Kidney epithelial cell (primary cell): ENCODE measurements at regions not wholly inside any gene's neighbourhood (a gene's known extent, or its start where the extent isn't known, plus 50 kb on each side); places are given as distances from the start of the nearest gene placed in this dataset.

Experiments used
- DNase-seq: peaks from one replicate; pipeline ENCODE4 v3.0.0-alpha.2; 2010; ENCODE audit warnings: low read depth
- H3K27me3 ChIP-seq: 2 replicates; pipeline ENCODE4 v1.6.0; 2011; ENCODE audit warnings: low read length; ENCODE audit not compliant: control insufficient read depth, insufficient read depth
- H3K36me3 ChIP-seq: 2 replicates; pipeline ENCODE4 v1.5.1; 2011; ENCODE audit warnings: low read length; ENCODE audit not compliant: control insufficient read depth, insufficient read depth
- H3K4me3 ChIP-seq: 2 replicates; pipeline ENCODE4 v1.5.1; 2011; ENCODE audit warnings: low read depth, mild to moderate bottlenecking, control low read depth, low read length
- TF ChIP-seq, protein P1 (sequence below): IDR thresholded peaks from 2 replicates; pipeline ENCODE4 v1.5.1; 2011; ENCODE audit warnings: mild to moderate bottlenecking, moderate library complexity, low read length, control low read depth, inconsistent platforms; ENCODE audit not compliant: insufficient read depth, poor library complexity, severe bottlenecking

GRCh38 chr22:44617828-44618227 lies 84.2 kb upstream of the PRR5 start:
- Histone ChIP-seq H3K4me3 (no peak overlapping the region), H3K27me3 (peaks cover 35% of the 10 kb centered on the region), H3K36me3 (no peaks in the 10 kb centered on the region)
- DNase-seq, result no peak
- TF ChIP-seq, protein P1, sequence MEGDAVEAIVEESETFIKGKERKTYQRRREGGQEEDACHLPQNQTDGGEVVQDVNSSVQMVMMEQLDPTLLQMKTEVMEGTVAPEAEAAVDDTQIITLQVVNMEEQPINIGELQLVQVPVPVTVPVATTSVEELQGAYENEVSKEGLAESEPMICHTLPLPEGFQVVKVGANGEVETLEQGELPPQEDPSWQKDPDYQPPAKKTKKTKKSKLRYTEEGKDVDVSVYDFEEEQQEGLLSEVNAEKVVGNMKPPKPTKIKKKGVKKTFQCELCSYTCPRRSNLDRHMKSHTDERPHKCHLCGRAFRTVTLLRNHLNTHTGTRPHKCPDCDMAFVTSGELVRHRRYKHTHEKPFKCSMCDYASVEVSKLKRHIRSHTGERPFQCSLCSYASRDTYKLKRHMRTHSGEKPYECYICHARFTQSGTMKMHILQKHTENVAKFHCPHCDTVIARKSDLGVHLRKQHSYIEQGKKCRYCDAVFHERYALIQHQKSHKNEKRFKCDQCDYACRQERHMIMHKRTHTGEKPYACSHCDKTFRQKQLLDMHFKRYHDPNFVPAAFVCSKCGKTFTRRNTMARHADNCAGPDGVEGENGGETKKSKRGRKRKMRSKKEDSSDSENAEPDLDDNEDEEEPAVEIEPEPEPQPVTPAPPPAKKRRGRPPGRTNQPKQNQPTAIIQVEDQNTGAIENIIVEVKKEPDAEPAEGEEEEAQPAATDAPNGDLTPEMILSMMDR, result no peak

- DNase-seq, result no peak
- no peak overlapping the region for H3K4me3 ChIP-seq
These were observed 84.9 kb upstream of the PRR5 start for GRCh38 chr22:44616882-44617655.

GRCh38 chr22:44616461-44616860 lies 85.5 kb upstream of the PRR5 start:
- no peak for DNase-seq
- H3K4me3 ChIP-seq, result no peak overlapping the region
- peaks cover 25% of the 10 kb centered on the region for H3K27me3 ChIP-seq
- TF ChIP-seq, protein P1, result no peak
- H3K36me3 ChIP-seq, result no peaks in the 10 kb centered on the region

More at GRCh38 chr22:44616882-44617655, 84.9 kb upstream of the PRR5 start:
- Histone ChIP-seq H3K27me3 (peaks cover 31% of the 10 kb centered on the region), H3K36me3 (no peaks in the 10 kb centered on the region)
- TF ChIP-seq, protein P1, result no peak

DNA sequence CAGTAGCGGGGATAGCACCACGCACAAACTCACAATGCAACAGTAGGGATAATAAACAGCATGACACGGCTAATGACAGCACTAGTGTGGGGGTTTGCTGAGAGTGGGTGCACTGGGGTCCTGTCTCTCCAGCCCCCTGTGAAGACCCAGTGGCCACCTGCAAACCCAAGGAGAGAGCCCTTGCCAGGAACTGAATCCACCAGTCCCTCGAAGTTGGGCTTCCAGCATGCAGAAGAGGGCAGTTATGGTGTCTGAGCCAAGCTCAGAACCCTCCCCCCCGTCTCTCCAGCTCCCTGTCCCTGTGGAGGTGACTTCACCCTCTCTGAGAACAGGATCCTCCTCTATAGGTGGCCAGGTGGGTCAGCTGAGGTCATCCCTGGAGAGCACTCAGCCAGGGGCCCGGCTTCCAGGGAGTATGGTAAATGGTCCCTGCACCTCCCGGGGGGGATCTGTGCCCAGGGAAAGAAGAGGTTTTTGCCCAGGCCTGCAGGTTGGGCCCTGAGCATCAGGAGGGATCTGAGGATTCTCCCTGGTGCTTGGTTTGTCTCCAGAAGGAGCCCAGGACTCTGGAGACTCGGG lies 86.3 kb upstream of the PRR5 start:
- Histone ChIP-seq H3K27me3 (peaks cover 22% of the 10 kb centered on the region), H3K36me3 (no peaks in the 10 kb centered on the region), H3K4me3 (no peak overlapping the region)
- TF ChIP-seq, protein P1, result no peak
- DNase-seq, result no peak

DNA sequence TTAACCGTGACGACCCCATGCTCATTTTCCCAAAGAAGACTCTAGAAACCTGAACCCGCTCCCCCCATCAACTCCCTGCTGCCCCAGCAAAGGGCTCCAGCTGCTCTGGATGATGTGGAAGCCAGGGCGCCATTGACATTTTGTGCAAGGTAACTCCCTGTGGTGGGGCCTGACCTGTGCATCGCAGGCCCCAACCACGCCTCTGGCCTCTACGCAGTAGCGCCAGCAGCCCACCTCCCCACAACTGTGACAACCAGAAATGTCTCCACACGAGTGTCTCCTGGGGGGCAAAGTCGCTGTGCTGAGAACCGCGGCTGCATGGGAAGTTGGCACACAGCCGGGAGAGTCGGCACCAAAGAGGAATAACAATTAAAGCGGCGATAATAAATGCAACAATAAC lies 86.9 kb upstream of the PRR5 start:
- Histone ChIP-seq H3K36me3 (no peaks in the 10 kb centered on the region), H3K4me3 (no peak overlapping the region), H3K27me3 (peaks cover 16% of the 10 kb centered on the region)
- TF ChIP-seq, protein P1, result no peak
- DNase-seq, result no peak

DNA sequence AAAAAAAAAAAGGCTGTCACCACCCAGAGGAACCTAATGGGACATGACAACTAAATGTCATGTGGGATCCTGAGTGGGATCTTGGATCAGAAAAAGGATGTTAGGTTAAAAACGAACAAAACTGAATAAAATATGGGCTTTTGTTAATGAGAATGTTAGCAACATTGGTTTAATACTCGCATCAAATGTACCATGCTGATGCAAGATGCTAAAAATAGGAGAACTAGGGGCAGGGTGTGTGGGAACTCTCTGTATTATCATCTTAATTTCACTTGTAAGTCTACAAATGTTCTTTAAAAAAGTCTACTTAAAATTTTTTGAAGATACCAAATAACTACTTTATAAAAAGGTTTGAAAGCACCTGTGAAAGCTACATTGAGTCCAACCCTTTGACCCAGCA lies 88.8 kb upstream of the PRR5 start:
- Histone ChIP-seq H3K4me3 (no peak overlapping the region), H3K27me3 (peaks cover 3% of the 10 kb centered on the region)
- no peak for DNase-seq

More for the DNA sequence above, 88.8 kb upstream of the PRR5 start:
- TF ChIP-seq, protein P1, result no peak
- no peaks in the 10 kb centered on the region for H3K36me3 ChIP-seq
